ENCODE measurements at regions not wholly inside any gene's neighbourhood (a gene's known extent, or its start where the extent isn't known, plus 50 kb on each side); places are given as distances from the start of the nearest gene placed in this dataset.
"Not testable (repeated sequence)": the region's sequence is repeated elsewhere in the genome, so short reads cannot be mapped to it uniquely, and the experiment has no call there.

DNA sequence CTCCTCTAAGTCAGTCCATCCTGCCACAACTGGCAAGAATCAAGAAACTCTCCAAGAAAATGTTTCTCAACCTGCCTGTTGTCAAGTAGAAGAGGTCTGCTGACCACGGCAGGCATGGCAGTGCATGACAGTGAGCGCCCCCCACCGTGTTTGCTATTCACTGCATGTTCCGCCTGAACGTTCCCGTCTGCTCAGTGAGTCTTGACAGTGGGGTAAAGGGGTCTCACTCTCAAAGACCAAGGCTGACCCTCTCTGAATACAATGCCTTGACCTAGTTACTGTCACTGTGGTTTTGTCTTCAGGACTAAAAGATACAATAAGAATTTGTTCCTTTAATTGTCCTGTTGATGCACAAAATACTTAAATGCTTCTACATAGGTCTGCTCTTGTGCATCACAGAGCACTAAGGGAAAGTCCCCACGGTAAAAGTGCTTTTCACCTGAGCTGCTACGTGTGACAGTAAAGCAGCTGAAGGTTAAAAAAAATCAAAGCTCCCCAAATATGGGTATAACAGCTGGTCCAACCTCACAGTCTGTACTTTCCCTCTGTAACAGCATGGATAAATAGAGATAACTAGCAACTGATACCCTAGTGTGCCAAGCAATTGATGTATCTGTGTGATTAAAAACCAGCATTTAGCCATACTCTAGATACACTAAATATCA lies 555.8 kb upstream of the ZNF337 start:
- H3K4me1 ChIP-seq (ENCODE audit: control insufficient read depth, extremely low read depth, insufficient read depth, low read length); H3K9ac ChIP-seq (replicated peaks; ENCODE audit: extremely low read depth, insufficient read depth, low read length); POLR2A ChIA-PET; H3K27me3 ChIP-seq (ENCODE audit: control insufficient read depth in 2 of 2, insufficient read depth in 2 of 2, low read length in 2 of 2); H3K9me1 ChIP-seq (replicated peaks; ENCODE audit: control insufficient read depth, extremely low read depth, insufficient read depth, low read length); H3K27ac ChIP-seq (ENCODE audit: insufficient read depth, low read depth, low read length); H3K79me2 ChIP-seq (ENCODE audit: control insufficient read depth, insufficient read depth, low read length); H3K4me2 ChIP-seq (ENCODE audit: insufficient read depth, low read length); H4K20me1 ChIP-seq (replicated peaks; ENCODE audit: control insufficient read depth, extremely low read depth, insufficient read depth, low read length); H3K9me3 ChIP-seq (replicated peaks; ENCODE audit: control insufficient read depth, insufficient read depth, low read length); DNase-seq (ENCODE audit: low read depth, low spot score); intact Hi-C loops (cut with micrococcal nuclease); BruUV-seq (replicated peaks); H2AFZ ChIP-seq (ENCODE audit: low read depth, low read length); FAIRE-seq; H3K4me3 ChIP-seq (replicated peaks in 1 of 3; ENCODE audit: insufficient read depth in 1 of 3, low read depth in 1 of 3, low read length in 3 of 3); dilution Hi-C loops (cut with MboI; ENCODE audit: extremely low pct_ligation_motif_present, low sequenced_read_pairs); H3K36me3 ChIP-seq (ENCODE audit: control insufficient read depth in 2 of 2, extremely low read depth in 1 of 2, insufficient read depth in 2 of 2, low read length in 2 of 2); CTCF ChIA-PET: not testable (repeated sequence)

DNA sequence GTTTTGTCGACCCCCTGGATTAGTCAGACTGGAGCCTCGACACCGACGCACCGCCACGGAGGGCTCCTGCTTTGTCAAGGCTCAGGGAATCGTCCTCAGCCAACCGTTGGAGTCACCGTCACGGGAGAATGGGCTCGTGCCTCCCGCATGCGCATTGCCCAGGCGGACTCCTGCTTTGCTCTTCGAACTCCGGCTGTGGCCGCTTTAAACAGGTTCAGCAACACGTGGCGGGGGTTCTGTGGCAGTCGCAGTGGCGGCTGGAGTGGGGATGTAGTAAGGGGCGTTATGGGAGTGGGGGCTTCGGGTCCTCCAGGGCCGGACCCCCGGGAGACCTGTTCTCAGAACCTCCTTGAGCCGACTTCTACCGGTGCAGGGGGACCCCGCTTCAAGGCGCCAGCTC lies 554.7 kb upstream of the ZNF337 start:
- POLR2A ChIA-PET; H3K4me2 ChIP-seq (ENCODE audit: insufficient read depth, low read length); H3K9me1 ChIP-seq (replicated peaks; ENCODE audit: control insufficient read depth, extremely low read depth, insufficient read depth, low read length); H3K27me3 ChIP-seq (ENCODE audit: control insufficient read depth in 2 of 2, insufficient read depth in 2 of 2, low read length in 2 of 2); H3K4me1 ChIP-seq (ENCODE audit: control insufficient read depth, extremely low read depth, insufficient read depth, low read length); CTCF ChIA-PET; intact Hi-C loops (cut with micrococcal nuclease); H3K79me2 ChIP-seq (ENCODE audit: control insufficient read depth, insufficient read depth, low read length); H3K27ac ChIP-seq (ENCODE audit: insufficient read depth, low read depth, low read length); H3K9me3 ChIP-seq (replicated peaks; ENCODE audit: control insufficient read depth, insufficient read depth, low read length); BruUV-seq (replicated peaks); H3K4me3 ChIP-seq (replicated peaks in 1 of 3; ENCODE audit: insufficient read depth in 1 of 3, low read depth in 1 of 3, low read length in 3 of 3); FAIRE-seq; DNase-seq (ENCODE audit: low read depth, low spot score); dilution Hi-C loops (cut with MboI; ENCODE audit: extremely low pct_ligation_motif_present, low sequenced_read_pairs); H4K20me1 ChIP-seq (replicated peaks; ENCODE audit: control insufficient read depth, extremely low read depth, insufficient read depth, low read length); H2AFZ ChIP-seq (ENCODE audit: low read depth, low read length); H3K36me3 ChIP-seq (ENCODE audit: control insufficient read depth in 2 of 2, extremely low read depth in 1 of 2, insufficient read depth in 2 of 2, low read length in 2 of 2); H3K9ac ChIP-seq (replicated peaks; ENCODE audit: extremely low read depth, insufficient read depth, low read length): not testable (repeated sequence)

DNA sequence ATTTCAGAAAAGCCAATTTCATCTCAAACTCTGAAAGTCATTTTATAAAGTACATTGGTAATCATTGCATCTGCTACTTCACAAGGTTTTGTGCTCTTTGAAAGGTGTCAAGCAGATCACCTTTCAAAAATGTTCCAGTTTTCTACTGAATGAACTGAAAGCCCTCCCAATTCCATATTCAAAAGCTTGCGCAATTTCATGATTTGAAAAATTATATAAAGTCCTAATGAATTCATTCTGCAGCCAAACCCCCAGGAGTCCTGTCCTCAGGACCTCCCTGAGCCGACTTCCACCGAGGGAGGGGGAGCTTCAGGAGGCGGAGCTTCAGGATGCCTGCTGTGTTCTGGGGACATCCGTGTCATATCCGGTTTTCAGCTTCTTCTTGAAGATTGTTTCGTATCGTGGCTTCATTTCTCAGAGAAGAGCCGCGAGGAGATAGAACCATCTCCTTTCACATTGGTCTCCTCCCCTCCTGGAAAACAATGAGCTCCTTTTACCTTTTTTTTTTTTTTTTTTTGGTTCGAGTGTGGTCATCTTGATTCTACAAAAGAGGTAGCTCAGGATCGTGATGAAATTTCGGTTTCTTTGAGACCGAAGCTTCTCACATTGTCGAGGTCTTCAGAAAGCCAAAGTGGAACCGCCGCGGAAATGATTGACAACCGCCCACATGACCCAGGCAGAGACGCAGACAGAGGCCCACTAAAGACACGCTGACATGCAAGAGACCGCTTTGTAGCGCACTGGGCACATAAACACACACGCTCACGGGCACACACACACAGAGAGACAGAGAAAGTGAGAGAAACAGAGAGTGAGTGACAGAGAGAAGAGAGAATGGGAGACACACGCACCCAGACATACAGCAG lies 553.8 kb upstream of the ZNF337 start:
- H3K27me3 ChIP-seq (ENCODE audit: control insufficient read depth in 2 of 2, insufficient read depth in 2 of 2, low read length in 2 of 2); BruUV-seq (replicated peaks); H2AFZ ChIP-seq (ENCODE audit: low read depth, low read length); CTCF ChIA-PET; H4K20me1 ChIP-seq (replicated peaks; ENCODE audit: control insufficient read depth, extremely low read depth, insufficient read depth, low read length); H3K4me1 ChIP-seq (ENCODE audit: control insufficient read depth, extremely low read depth, insufficient read depth, low read length); H3K9me3 ChIP-seq (replicated peaks; ENCODE audit: control insufficient read depth, insufficient read depth, low read length); POLR2A ChIA-PET; H3K36me3 ChIP-seq (ENCODE audit: control insufficient read depth in 2 of 2, extremely low read depth in 1 of 2, insufficient read depth in 2 of 2, low read length in 2 of 2); H3K4me3 ChIP-seq (replicated peaks in 1 of 3; ENCODE audit: insufficient read depth in 1 of 3, low read depth in 1 of 3, low read length in 3 of 3); intact Hi-C loops (cut with micrococcal nuclease); H3K9me1 ChIP-seq (replicated peaks; ENCODE audit: control insufficient read depth, extremely low read depth, insufficient read depth, low read length); dilution Hi-C loops (cut with MboI; ENCODE audit: extremely low pct_ligation_motif_present, low sequenced_read_pairs); H3K9ac ChIP-seq (replicated peaks; ENCODE audit: extremely low read depth, insufficient read depth, low read length); DNase-seq (ENCODE audit: low read depth, low spot score); FAIRE-seq; H3K4me2 ChIP-seq (ENCODE audit: insufficient read depth, low read length); H3K79me2 ChIP-seq (ENCODE audit: control insufficient read depth, insufficient read depth, low read length); H3K27ac ChIP-seq (ENCODE audit: insufficient read depth, low read depth, low read length): not testable (repeated sequence)
